ENCODE measurements at regions not wholly inside any gene's neighbourhood (a gene's known extent, or its start where the extent isn't known, plus 50 kb on each side); places are given as distances from the start of the nearest gene placed in this dataset.

- TF ChIP-seq CHD7 (IDR thresholded peaks at IDR 0.05; ENCODE audit: insufficient replicate concordance, low read length) (no peak), ASH2L (IDR thresholded peaks at IDR 0.05; ENCODE audit: low read length) (no peak), NRF1 (IDR thresholded peaks at IDR 0.05; ENCODE audit: low read depth, low read length) (no peak), KDM1A (IDR thresholded peaks at IDR 0.05; ENCODE audit: borderline replicate concordance, low read length) (no peak), SAP30 (IDR thresholded peaks at IDR 0.05; ENCODE audit: insufficient read depth, insufficient replicate concordance, low read length) (no peak), TAF1 (IDR thresholded peaks at IDR 0.05; ENCODE audit: low read depth, low read length) (no peak), SIN3A (conservative IDR thresholded peaks at IDR 0.05 in 1 of 2, IDR thresholded peaks at IDR 0.05 in 1 of 2; ENCODE audit: low read depth in 1 of 2, low read length in 2 of 2) (no peak), RAD21 (IDR thresholded peaks at IDR 0.05 in 1 of 2, conservative IDR thresholded peaks at IDR 0.05 in 1 of 2; ENCODE audit: low read depth in 2 of 2, low read length in 2 of 2) (no peak), PHF8 (conservative IDR thresholded peaks at IDR 0.05; ENCODE audit: low read depth, low read length) (no peak), GTF2F1 (IDR thresholded peaks at IDR 0.05; ENCODE audit: borderline replicate concordance, low read depth, low read length) (no peak), MAX (IDR thresholded peaks at IDR 0.05) (no peak)
These were observed 165.5 kb upstream of the MBNL1 start (continued) for GRCh38 chr3:152103257-152103656.
